AG10803 (cell line): ENCODE measurements at regions not wholly inside any gene's neighbourhood (a gene's known extent, or its start where the extent isn't known, plus 50 kb on each side); places are given as distances from the start of the nearest gene placed in this dataset.

Experiments
- DNase-seq: peaks from one replicate; pipeline ENCODE4 v3.0.0; 2010; ENCODE audit warnings: low read depth
- H3K4me3 ChIP-seq: 2 replicates; pipeline ENCODE4 v1.5.1; 2011; ENCODE audit warnings: mild to moderate bottlenecking, low read length, control low read depth
- TF ChIP-seq, protein P1 (sequence below): conservative IDR thresholded peaks from 2 replicates; pipeline ENCODE4 v1.5.1; 2011; ENCODE audit warnings: mild to moderate bottlenecking, low read length, control low read depth, inconsistent platforms

DNA sequence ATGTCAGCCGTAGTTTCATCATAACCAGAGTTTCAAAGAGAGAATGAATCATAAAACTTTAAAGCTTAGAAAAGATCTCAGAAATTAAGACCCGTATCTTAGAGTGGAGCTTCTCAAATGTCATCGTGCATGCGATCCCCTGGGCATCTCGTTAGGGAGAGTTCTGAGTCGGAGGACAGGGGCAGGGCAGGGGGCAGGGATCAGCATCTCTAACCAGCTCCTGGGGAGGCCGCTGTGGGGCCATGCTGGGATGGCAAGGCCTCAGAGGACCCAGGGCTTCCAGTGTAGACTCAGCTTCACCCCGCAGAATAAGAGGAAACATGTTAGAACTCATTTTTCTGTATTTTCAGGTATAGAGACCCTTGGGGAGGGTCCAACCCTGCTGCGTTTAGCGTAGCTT is 72.0 kb upstream of the AFDN start:
- TF ChIP-seq, protein P1, sequence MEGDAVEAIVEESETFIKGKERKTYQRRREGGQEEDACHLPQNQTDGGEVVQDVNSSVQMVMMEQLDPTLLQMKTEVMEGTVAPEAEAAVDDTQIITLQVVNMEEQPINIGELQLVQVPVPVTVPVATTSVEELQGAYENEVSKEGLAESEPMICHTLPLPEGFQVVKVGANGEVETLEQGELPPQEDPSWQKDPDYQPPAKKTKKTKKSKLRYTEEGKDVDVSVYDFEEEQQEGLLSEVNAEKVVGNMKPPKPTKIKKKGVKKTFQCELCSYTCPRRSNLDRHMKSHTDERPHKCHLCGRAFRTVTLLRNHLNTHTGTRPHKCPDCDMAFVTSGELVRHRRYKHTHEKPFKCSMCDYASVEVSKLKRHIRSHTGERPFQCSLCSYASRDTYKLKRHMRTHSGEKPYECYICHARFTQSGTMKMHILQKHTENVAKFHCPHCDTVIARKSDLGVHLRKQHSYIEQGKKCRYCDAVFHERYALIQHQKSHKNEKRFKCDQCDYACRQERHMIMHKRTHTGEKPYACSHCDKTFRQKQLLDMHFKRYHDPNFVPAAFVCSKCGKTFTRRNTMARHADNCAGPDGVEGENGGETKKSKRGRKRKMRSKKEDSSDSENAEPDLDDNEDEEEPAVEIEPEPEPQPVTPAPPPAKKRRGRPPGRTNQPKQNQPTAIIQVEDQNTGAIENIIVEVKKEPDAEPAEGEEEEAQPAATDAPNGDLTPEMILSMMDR = no peak
- no peak for DNase-seq
- no peak overlapping the region for H3K4me3 ChIP-seq

DNA sequence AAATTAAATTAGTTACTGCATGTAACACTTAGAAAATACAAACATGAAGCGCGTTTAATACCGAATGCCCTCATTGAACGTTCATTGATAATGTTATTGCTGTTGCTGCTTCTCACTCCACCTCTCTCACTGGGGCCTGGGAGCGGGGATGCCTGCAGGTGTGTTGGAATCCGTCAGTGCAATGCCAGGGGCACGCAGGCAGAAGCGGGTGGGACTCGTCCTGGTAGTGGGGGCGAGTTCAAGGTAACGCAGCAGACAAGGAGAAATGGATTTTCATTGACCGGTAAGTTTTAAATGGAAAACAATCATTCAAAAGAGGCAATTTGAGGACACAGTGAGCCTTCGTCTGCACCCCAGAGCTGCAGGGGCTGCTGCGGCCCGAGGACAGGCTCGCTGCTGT is 71.2 kb upstream of the AFDN start:
- DNase-seq = no peak
- no peak overlapping the region for H3K4me3 ChIP-seq
- TF ChIP-seq, protein P1 = no peak

DNA sequence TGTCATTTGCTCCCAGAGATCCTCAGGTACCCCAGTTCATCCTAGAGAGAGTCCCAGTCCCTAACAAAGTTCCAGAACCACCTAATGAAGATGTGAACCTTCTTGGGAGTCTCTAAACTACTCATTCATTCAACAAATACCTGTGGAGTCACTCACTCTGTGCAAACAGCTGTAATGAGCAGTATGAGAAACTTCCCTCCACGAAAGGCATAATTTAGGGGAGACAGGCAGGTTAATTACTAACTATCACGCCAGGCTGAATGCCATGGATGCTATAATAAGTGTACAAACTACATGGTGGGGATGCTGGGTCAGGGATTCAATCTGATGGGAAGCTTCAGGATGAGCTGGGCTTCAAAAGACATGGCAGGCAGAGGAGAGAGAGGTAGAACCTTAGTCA is 70.1 kb upstream of the AFDN start:
- no peak overlapping the region for H3K4me3 ChIP-seq
- TF ChIP-seq, protein P1 = no peak
- DNase-seq = no peak

DNA sequence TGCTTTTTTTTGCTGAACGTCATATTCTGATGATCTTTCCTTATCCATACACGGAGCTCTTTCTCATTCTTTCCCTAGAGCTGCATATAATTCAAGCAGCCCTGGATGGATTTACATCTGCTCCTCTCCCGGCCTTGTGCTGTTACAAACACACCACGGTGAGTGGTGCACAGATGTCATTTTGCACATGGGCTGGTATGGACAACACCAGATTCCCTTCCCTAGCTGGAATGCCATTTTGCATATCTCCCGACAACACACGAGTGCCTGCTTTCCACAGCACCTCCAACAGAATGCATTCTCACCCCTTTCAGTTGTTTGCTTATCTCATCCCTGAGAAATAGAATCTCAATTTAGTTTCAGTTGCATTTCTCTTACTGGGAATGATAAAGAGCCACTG is 69.5 kb upstream of the AFDN start:
- TF ChIP-seq, protein P1 = no peak
- H3K4me3 ChIP-seq = no peak overlapping the region
- DNase-seq = no peak

DNA sequence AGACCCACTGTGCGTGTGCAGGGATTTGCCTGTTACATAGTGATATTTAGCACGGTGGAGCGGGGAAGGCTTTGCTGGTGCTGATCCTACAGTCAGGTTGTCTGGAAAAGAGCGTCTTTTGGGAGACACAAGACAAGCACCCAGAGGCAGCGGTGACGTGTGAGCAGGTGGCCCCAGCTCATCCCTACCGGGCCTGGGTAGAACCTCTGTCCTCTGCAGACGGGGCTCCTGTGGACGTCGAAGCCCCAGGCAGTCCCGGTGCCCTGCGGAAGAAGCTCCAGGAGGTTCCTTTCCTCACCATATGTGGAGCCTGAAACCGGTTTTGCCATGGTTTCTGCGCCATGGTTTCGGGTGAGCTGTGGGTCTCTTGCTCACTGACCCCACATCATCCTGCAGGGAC is 68.9 kb upstream of the AFDN start:
- TF ChIP-seq, protein P1 = no peak
- no peak for DNase-seq
- H3K4me3 ChIP-seq = no peak overlapping the region

DNA sequence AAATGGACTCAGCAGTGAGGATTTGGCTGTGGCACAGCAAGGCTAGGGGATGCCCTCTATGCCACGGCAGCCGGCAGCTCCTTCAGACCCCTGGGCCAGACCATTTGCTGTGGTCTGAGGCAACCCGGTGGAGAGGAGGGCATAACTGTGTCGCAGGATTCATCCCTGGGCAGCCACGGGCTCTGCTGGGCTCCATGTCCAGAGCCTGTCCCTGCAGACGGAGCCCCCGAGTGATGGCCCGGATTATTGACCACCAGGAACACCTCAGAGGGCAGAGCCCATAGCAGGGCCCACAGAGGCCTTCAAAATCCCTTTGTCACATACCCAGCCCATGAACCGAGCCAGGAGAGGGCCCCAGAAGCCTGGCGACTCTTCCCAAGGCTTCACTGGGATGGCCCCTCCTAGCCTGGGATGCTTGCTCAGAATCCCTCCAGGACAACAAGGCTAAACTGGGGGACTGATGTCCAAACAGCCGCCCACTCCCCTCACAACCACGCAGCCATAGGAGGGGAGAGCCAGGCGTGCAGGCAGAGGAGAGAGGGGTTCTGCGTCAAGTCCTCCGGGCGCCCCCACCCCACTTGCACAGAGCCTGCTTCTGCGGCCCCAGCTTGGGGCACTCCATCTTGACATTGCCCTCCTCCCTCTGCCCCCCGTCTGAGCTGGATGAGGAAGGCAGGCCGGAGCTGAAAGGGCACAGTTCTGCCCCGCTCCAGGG is 68.2 kb upstream of the AFDN start:
- DNase-seq = no peak
- TF ChIP-seq, protein P1 = no peak
- no peak overlapping the region for H3K4me3 ChIP-seq

DNA sequence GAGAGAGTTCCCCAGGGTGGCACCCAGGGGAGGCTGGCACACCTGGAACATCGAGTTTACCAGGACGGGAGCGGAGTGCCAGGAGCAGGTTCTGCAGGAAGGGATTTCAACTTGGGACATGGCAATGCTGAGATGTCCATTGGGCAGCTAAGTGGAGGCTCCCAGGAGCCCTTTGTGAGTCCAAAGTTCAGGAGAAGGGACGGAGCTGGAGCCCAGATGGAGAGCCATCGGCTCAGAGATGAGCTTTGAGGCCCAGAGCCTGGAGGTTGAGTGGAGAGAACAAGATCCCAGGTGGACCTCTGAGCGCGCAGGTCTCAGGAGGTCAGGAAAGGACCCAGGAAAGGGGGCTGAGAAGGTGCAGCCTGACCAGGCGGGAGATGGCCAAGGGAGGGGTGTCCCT is 67.5 kb upstream of the AFDN start:
- no peak overlapping the region for H3K4me3 ChIP-seq
- TF ChIP-seq, protein P1 = no peak
- DNase-seq = no peak
